Transverse colon (tissue), 4 donors: ENCODE measurements at regions not wholly inside any gene's neighbourhood (a gene's known extent, or its start where the extent isn't known, plus 50 kb on each side); places are given as distances from the start of the nearest gene placed in this dataset.

Experiments
- DNase-seq: peaks from one replicate; pipeline ENCODE4 v3.0.0-alpha.2; 2019
- H3K27ac ChIP-seq, 4 donors: fragments of 200-600 bp; sonication (generic); 2 replicates each; pipeline ENCODE4 v1.5.1; 2016 to 2018; ENCODE audit warnings: inconsistent platforms in 4 of 4
- H3K27me3 ChIP-seq: fragments of 200-600 bp; sonication (generic); 2 replicates; pipeline ENCODE4 v1.5.1; 2017; ENCODE audit warnings: inconsistent platforms
- H3K36me3 ChIP-seq, 4 donors: fragments of 200-600 bp; sonication (generic); 2 replicates each; pipeline ENCODE4 v1.5.1; 2017 to 2019; ENCODE audit warnings: inconsistent platforms in 4 of 4
- H3K4me1 ChIP-seq, 4 donors: fragments of 200-600 bp; sonication (generic); 2 replicates each; pipeline ENCODE4 v1.5.1; 2017 to 2020; ENCODE audit warnings: inconsistent platforms in 4 of 4
- H3K4me3 ChIP-seq, 4 donors: fragments of 200-600 bp; sonication (generic); 1 replicate in 1 of 4; 2 replicates in 3 of 4; pipeline versions ENCODE4 v1.5.1 to v1.6.1; 2017 to 2019; ENCODE audit warnings: inconsistent platforms in 4 of 4
- H3K9me3 ChIP-seq, 2 donors: fragments of 200-600 bp; sonication (generic); 2 replicates each; pipeline ENCODE4 v1.5.1; 2017 to 2019; ENCODE audit warnings: inconsistent platforms in 2 of 2
- EP300 ChIP-seq: sonication (generic); formaldehyde crosslinking; IDR thresholded peaks from one replicate; pipeline ENCODE4 v1.6.1; 2017; ENCODE audit warnings: antibody characterized with exemption, low read depth
- POLR2A ChIP-seq: fragments of 450-650 bp; IDR thresholded peaks from one replicate; pipeline ENCODE4 v1.6.1; 2016; ENCODE audit warnings: antibody characterized with exemption, mild to moderate bottlenecking, moderate library complexity
- POLR2AphosphoS5 ChIP-seq, 3 donors: sonication (generic); formaldehyde crosslinking; IDR thresholded peaks; one replicate each; pipeline ENCODE4 v1.6.1; 2016; ENCODE audit warnings: antibody characterized with exemption in 3 of 3
- WGBS, 2 donors: methylation state at CpG; one replicate each; pipeline ENCODE4 v1.1.5; 2018; ENCODE audit warnings: low coverage in 1 of 2; 5-methylcytosine and 5-hydroxymethylcytosine counted together
- in situ Hi-C, 4 donors: fragments of 200-750 bp; cut with MboI; loops; one replicate each; pipeline versions ENCODE4 v1.15.0 to v1.15.1; 2017; ENCODE audit warnings: low sequenced_read_pairs in 3 of 4, low pct_ligation_motif_present in 1 of 4, low pct_unique_long_range_greater_than_20kb in 1 of 4
- intact Hi-C: fragments of 100-400 bp; cut with DNase I; formaldehyde crosslinking; loops from one replicate; pipeline ENCODE4 v1.15.1; 2023; ENCODE audit warnings: low total_unique reads
- TF ChIP-seq, protein P1 (sequence below), 5 experiments: fragments of 200-600 bp in 3 of 5; fragments of 450-650 bp in 2 of 5; sonication (generic) in 3 of 5; IDR thresholded peaks; 1 replicate in 2 of 5; 2 replicates in 3 of 5; pipeline ENCODE4 v1.5.1; 2016 to 2017; ENCODE audit warnings: antibody characterized with exemption in 5 of 5, inconsistent platforms in 3 of 5, mild to moderate bottlenecking in 2 of 5, moderate library complexity in 1 of 5

DNA sequence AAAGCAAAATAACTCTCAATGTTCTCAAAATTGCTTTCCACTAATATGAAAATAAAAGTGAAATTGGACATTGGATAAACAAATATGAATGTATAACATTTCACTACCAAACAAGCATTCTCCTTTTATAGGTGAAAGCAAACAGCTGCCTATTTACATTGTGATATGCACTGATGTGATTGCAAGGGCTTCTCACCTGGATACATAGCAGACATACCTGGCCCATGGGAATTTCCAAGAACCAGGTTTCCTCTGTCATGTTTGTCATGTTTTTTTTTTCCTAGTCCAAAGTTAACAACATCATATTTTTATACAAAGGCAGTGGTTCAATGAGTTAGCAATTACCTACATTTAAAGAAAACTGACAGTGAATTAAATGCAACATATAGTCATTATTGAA, 228.5 kb downstream of the ANKRD50 start:
- no peaks in the 10 kb centered on the region for H3K9me3 ChIP-seq
- H3K4me1 ChIP-seq, result no peaks in the 10 kb centered on the region
- H3K4me3 ChIP-seq, result no peak overlapping the region
- H3K27me3 ChIP-seq, result no peaks in the 10 kb centered on the region
- in situ Hi-C loops, result no loop called here
- no peaks in the 10 kb centered on the region for H3K36me3 ChIP-seq
- no peak for DNase-seq
- TF ChIP-seq POLR2A (no peak), POLR2AphosphoS5 (IDR thresholded peaks at IDR 0.05) (no peak)
- TF ChIP-seq, protein P1, sequence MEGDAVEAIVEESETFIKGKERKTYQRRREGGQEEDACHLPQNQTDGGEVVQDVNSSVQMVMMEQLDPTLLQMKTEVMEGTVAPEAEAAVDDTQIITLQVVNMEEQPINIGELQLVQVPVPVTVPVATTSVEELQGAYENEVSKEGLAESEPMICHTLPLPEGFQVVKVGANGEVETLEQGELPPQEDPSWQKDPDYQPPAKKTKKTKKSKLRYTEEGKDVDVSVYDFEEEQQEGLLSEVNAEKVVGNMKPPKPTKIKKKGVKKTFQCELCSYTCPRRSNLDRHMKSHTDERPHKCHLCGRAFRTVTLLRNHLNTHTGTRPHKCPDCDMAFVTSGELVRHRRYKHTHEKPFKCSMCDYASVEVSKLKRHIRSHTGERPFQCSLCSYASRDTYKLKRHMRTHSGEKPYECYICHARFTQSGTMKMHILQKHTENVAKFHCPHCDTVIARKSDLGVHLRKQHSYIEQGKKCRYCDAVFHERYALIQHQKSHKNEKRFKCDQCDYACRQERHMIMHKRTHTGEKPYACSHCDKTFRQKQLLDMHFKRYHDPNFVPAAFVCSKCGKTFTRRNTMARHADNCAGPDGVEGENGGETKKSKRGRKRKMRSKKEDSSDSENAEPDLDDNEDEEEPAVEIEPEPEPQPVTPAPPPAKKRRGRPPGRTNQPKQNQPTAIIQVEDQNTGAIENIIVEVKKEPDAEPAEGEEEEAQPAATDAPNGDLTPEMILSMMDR (IDR thresholded peaks at IDR 0.05), result no peak
- no peak overlapping the region for H3K27ac ChIP-seq
- intact Hi-C loops, result no loop called here

DNA sequence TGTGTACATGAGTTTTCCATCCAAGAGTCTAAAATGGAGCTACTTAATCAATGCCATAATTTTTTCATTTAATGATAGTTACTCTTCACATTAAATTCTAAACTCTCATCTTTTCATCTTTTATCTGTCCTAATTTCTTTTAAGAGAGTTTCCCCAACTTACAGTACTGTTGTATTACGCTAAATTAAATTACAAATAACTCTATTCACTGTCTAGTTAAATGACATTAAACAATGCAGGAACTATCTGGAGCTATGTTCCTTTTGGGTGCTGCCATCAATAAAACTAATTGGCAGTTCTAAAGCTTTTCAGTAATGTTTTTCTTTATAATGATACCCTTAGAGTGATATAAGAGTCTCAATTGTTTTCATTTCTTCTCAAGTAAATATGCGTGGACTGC, 227.6 kb downstream of the ANKRD50 start:
- 70 to 83% methylated on average over 2 of the region's 2 CpGs for WGBS, 2 donors
- no peak for TF ChIP-seq POLR2AphosphoS5 (IDR thresholded peaks at IDR 0.05)
- TF ChIP-seq POLR2A, result no peak
- TF ChIP-seq EP300, result no peak
- TF ChIP-seq, protein P1 (IDR thresholded peaks at IDR 0.05), result no peak
- Histone ChIP-seq H3K9me3 (no peaks in the 10 kb centered on the region), H3K4me3 (no peak overlapping the region), H3K4me1 (no peaks in the 10 kb centered on the region), H3K27ac (no peak overlapping the region), H3K36me3 (no peaks in the 10 kb centered on the region), H3K27me3 (no peaks in the 10 kb centered on the region)
- in situ Hi-C loops (no loop called here), intact Hi-C loops (no loop called here)
- DNase-seq, result no peak

DNA sequence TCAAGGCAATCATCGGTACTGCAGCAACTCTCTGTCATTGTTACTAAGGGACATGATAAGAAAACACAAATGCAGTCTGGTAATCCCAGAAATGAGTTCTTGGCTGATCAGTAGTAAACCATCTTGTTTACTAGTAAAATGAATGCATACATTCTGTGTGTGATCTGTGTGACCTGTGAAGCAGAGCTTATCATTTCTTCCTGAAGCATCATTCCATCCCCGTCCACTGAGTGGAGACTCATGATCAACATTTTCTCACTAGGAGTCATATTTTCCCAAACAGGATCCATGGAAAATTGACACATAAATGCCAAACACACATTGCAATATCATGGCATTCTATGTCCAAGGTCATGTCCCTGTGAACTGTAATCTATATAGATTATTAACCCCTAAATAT, 226.1 kb downstream of the ANKRD50 start:
- Histone ChIP-seq H3K4me3 (no peak overlapping the region), H3K4me1 (no peaks in the 10 kb centered on the region), H3K27me3 (no peaks in the 10 kb centered on the region), H3K27ac (no peak overlapping the region), H3K9me3 (no peaks in the 10 kb centered on the region), H3K36me3 (no peaks in the 10 kb centered on the region)
- intact Hi-C loops (no loop called here), in situ Hi-C loops (no loop called here)
- 94 to 100% methylated on average over 2 of the region's 2 CpGs for WGBS, 2 donors
- no peak for DNase-seq
- TF ChIP-seq POLR2A, result no peak
- TF ChIP-seq, protein P1 (IDR thresholded peaks at IDR 0.05), result no peak
- no peak for TF ChIP-seq POLR2AphosphoS5 (IDR thresholded peaks at IDR 0.05)
- no peak for TF ChIP-seq EP300

DNA sequence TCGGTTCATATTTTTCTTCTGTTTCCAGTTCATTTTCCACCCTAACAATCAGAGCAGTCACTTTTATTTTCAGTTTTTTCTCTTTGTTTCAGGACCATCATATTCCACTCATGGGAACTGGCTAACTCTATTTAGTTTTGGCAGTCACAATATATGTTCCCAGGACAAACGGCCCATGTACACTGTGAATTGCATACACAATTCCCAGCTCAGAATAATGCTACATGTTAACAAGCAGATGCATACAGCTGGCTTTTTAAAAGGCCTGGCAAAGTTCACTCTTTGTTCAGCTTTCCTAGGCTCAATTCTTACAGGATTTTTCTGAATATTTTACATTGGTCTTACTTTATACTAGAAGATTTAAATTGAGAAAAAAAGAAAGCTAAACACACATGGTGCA, 224.9 kb downstream of the ANKRD50 start:
- in situ Hi-C loops, result no loop called here
- no peak for TF ChIP-seq POLR2AphosphoS5 (IDR thresholded peaks at IDR 0.05)
- TF ChIP-seq EP300, result no peak
- TF ChIP-seq POLR2A, result no peak
- TF ChIP-seq, protein P1 (IDR thresholded peaks at IDR 0.05), result no peak
- no peaks in the 10 kb centered on the region for H3K27me3 ChIP-seq
- H3K4me1 ChIP-seq, result no peaks in the 10 kb centered on the region
- intact Hi-C loops, result no loop called here
- no peaks in the 10 kb centered on the region for H3K9me3 ChIP-seq
- no peak overlapping the region for H3K27ac ChIP-seq
- no peak overlapping the region for H3K4me3 ChIP-seq
- H3K36me3 ChIP-seq, result no peaks in the 10 kb centered on the region
- WGBS, 2 donors, result 48 to 50% methylated on average over 2 of the region's 2 CpGs
- no peak for DNase-seq
